Dendritic cell treated with granulocyte-macrophage colony-stimulating factor and Interleukin-4, amounts not matched to agents 40 ng/mL and 50 ng/mL, for 4 days (primary cell): ENCODE measurements at regions not wholly inside any gene's neighbourhood (a gene's known extent, or its start where the extent isn't known, plus 50 kb on each side); places are given as distances from the start of the nearest gene placed in this dataset.
"Not testable (repeated sequence)": the region's sequence is repeated elsewhere in the genome, so short reads cannot be mapped to it uniquely, and the experiment has no call there.

Experiments
- H3K27ac Mint-ChIP-seq: one replicate; pipeline ENCODE4 v1.8.0; 2022; ENCODE audit warnings: mild to moderate bottlenecking, mixed read lengths
- H3K27me3 Mint-ChIP-seq: one replicate; pipeline ENCODE4 v1.8.0; 2022; ENCODE audit warnings: mild to moderate bottlenecking, mixed read lengths
- H3K36me3 Mint-ChIP-seq: one replicate; pipeline ENCODE4 v1.8.0; 2022; ENCODE audit warnings: low read depth, mixed read lengths
- H3K4me1 Mint-ChIP-seq: one replicate; pipeline ENCODE4 v1.8.0; 2022; ENCODE audit warnings: low read depth, mixed read lengths
- H3K4me3 Mint-ChIP-seq: one replicate; pipeline ENCODE4 v1.8.0; 2022; ENCODE audit warnings: mild to moderate bottlenecking, moderate library complexity, mixed read lengths
- H3K9me3 Mint-ChIP-seq: one replicate; pipeline ENCODE4 v1.8.0; 2022; ENCODE audit warnings: mixed read lengths
- intact Hi-C: fragments of 100-400 bp; cut with micrococcal nuclease; formaldehyde crosslinking; loops from one replicate; pipeline ENCODE4 v1.15.0; 2022

GRCh38 chr9:26142631-26143030 is 464.4 kb upstream of the TUSC1 start:
- Mint-ChIP-seq H3K9me3 (no peaks in the 10 kb centered on the region), H3K36me3 (no peaks in the 10 kb centered on the region), H3K4me3 (no peak overlapping the region), H3K4me1 (no peaks in the 10 kb centered on the region), H3K27ac (no peak overlapping the region), H3K27me3 (no peaks in the 10 kb centered on the region)
- intact Hi-C loops, result no loop called here

GRCh38 chr9:26142201-26142600 is 464.0 kb upstream of the TUSC1 start:
- no peaks in the 10 kb centered on the region for H3K27me3 Mint-ChIP-seq
- no peaks in the 10 kb centered on the region for H3K9me3 Mint-ChIP-seq
- H3K36me3 Mint-ChIP-seq, result no peaks in the 10 kb centered on the region
- no peak overlapping the region for H3K4me3 Mint-ChIP-seq
- no peak overlapping the region for H3K27ac Mint-ChIP-seq
- no peaks in the 10 kb centered on the region for H3K4me1 Mint-ChIP-seq
- intact Hi-C loops, result no loop called here

- Mint-ChIP-seq H3K4me1 (no peaks in the 10 kb centered on the region), H3K27me3 (no peaks in the 10 kb centered on the region), H3K27ac (no peak overlapping the region), H3K36me3 (no peaks in the 10 kb centered on the region), H3K4me3 (no peak overlapping the region), H3K9me3 (no peaks in the 10 kb centered on the region)
- intact Hi-C loops, result no loop called here
Observed at GRCh38 chr9:26133537-26133936, 455.3 kb upstream of the TUSC1 start.

- H3K9me3 Mint-ChIP-seq, result no peaks in the 10 kb centered on the region
- no peaks in the 10 kb centered on the region for H3K36me3 Mint-ChIP-seq
- H3K27me3 Mint-ChIP-seq, result no peaks in the 10 kb centered on the region
- no peaks in the 10 kb centered on the region for H3K4me1 Mint-ChIP-seq
- H3K27ac Mint-ChIP-seq, result no peak overlapping the region
- intact Hi-C loops, result no loop called here
- H3K4me3 Mint-ChIP-seq, result no peak overlapping the region
Observed at GRCh38 chr9:26132746-26133312, 454.6 kb upstream of the TUSC1 start.

GRCh38 chr9:26131886-26132285 is 453.6 kb upstream of the TUSC1 start:
- H3K27ac Mint-ChIP-seq, result no peak overlapping the region
- H3K4me3 Mint-ChIP-seq, result no peak overlapping the region
- H3K36me3 Mint-ChIP-seq, result no peaks in the 10 kb centered on the region
- no peaks in the 10 kb centered on the region for H3K4me1 Mint-ChIP-seq
- H3K9me3 Mint-ChIP-seq, result no peaks in the 10 kb centered on the region
- H3K27me3 Mint-ChIP-seq, result no peaks in the 10 kb centered on the region
- intact Hi-C loops, result no loop called here

GRCh38 chr9:26129217-26129616 is 451.0 kb upstream of the TUSC1 start:
- no peaks in the 10 kb centered on the region for H3K9me3 Mint-ChIP-seq
- no peaks in the 10 kb centered on the region for H3K4me1 Mint-ChIP-seq
- no peak overlapping the region for H3K27ac Mint-ChIP-seq
- H3K4me3 Mint-ChIP-seq, result no peak overlapping the region
- H3K27me3 Mint-ChIP-seq, result no peaks in the 10 kb centered on the region
- intact Hi-C loops, result no loop called here
- no peaks in the 10 kb centered on the region for H3K36me3 Mint-ChIP-seq

GRCh38 chr9:26125693-26126092 is 447.4 kb upstream of the TUSC1 start:
- Mint-ChIP-seq H3K27ac (no peak overlapping the region), H3K9me3 (peaks cover 4% of the 10 kb centered on the region), H3K36me3 (no peaks in the 10 kb centered on the region), H3K4me1 (no peaks in the 10 kb centered on the region), H3K4me3 (no peak overlapping the region), H3K27me3 (no peaks in the 10 kb centered on the region)
- intact Hi-C loops, result no loop called here

GRCh38 chr9:26116085-26116484 is 437.8 kb upstream of the TUSC1 start:
- H3K36me3 Mint-ChIP-seq, H3K4me1 Mint-ChIP-seq, H3K4me3 Mint-ChIP-seq, H3K27me3 Mint-ChIP-seq, intact Hi-C loops, H3K27ac Mint-ChIP-seq: not testable (repeated sequence)
- H3K9me3 Mint-ChIP-seq, result peaks cover 29% of the 10 kb centered on the region

- no peaks in the 10 kb centered on the region for H3K4me1 Mint-ChIP-seq
Observed at GRCh38 chr9:26112724-26113123, 434.5 kb upstream of the TUSC1 start.

GRCh38 chr9:26086396-26086795 is 408.2 kb upstream of the TUSC1 start:
- no peak overlapping the region for H3K4me3 Mint-ChIP-seq
- H3K36me3 Mint-ChIP-seq, result no peaks in the 10 kb centered on the region
- no peak overlapping the region for H3K27ac Mint-ChIP-seq
- no peaks in the 10 kb centered on the region for H3K27me3 Mint-ChIP-seq
- no peaks in the 10 kb centered on the region for H3K9me3 Mint-ChIP-seq
- no peaks in the 10 kb centered on the region for H3K4me1 Mint-ChIP-seq
- intact Hi-C loops, result no loop called here

More at GRCh38 chr9:26112724-26113123, 434.5 kb upstream of the TUSC1 start:
- Mint-ChIP-seq H3K27me3 (no peaks in the 10 kb centered on the region), H3K9me3 (peaks cover 40% of the 10 kb centered on the region), H3K27ac (no peak overlapping the region), H3K36me3 (no peaks in the 10 kb centered on the region), H3K4me3 (no peak overlapping the region)
- intact Hi-C loops, result loop anchor here (5.0 kb wide), 1 partner anchor 35 kb away; no protein-coding TSS in a partner anchor

GRCh38 chr9:26081847-26082246 is 403.6 kb upstream of the TUSC1 start:
- no peak overlapping the region for H3K27ac Mint-ChIP-seq
- peaks cover 19% of the 10 kb centered on the region for H3K9me3 Mint-ChIP-seq
- intact Hi-C loops, result no loop called here
- no peak overlapping the region for H3K4me3 Mint-ChIP-seq
- H3K36me3 Mint-ChIP-seq, result no peaks in the 10 kb centered on the region
- no peaks in the 10 kb centered on the region for H3K4me1 Mint-ChIP-seq
- no peaks in the 10 kb centered on the region for H3K27me3 Mint-ChIP-seq

- H3K36me3 Mint-ChIP-seq, result no peaks in the 10 kb centered on the region
- H3K4me1 Mint-ChIP-seq, result no peaks in the 10 kb centered on the region
- H3K27me3 Mint-ChIP-seq, result no peaks in the 10 kb centered on the region
- H3K9me3 Mint-ChIP-seq, result peaks cover 49% of the 10 kb centered on the region
- no peak overlapping the region for H3K27ac Mint-ChIP-seq
- intact Hi-C loops, result loop anchor here (5.0 kb wide), 1 partner anchor 34 kb away; no protein-coding TSS in a partner anchor
- H3K4me3 Mint-ChIP-seq, result no peak overlapping the region
Observed at GRCh38 chr9:26078706-26079105, 400.5 kb upstream of the TUSC1 start.

GRCh38 chr9:26077860-26078259 is 399.6 kb upstream of the TUSC1 start:
- no peaks in the 10 kb centered on the region for H3K27me3 Mint-ChIP-seq
- intact Hi-C loops, result loop anchor here (5.0 kb wide), 1 partner anchor 34 kb away; no protein-coding TSS in a partner anchor
- H3K9me3 Mint-ChIP-seq, result peaks cover 57% of the 10 kb centered on the region
- H3K4me3 Mint-ChIP-seq, result no peak overlapping the region
- no peak overlapping the region for H3K27ac Mint-ChIP-seq
- no peaks in the 10 kb centered on the region for H3K4me1 Mint-ChIP-seq
- no peaks in the 10 kb centered on the region for H3K36me3 Mint-ChIP-seq

GRCh38 chr9:26067608-26068007 is 389.4 kb upstream of the TUSC1 start:
- no peaks in the 10 kb centered on the region for H3K9me3 Mint-ChIP-seq
- H3K27me3 Mint-ChIP-seq, result no peaks in the 10 kb centered on the region

GRCh38 chr9:26066237-26066636 is 388.0 kb upstream of the TUSC1 start:
- intact Hi-C loops, result no loop called here
- Mint-ChIP-seq H3K36me3 (no peaks in the 10 kb centered on the region), H3K27me3 (no peaks in the 10 kb centered on the region), H3K9me3 (no peaks in the 10 kb centered on the region), H3K4me1 (no peaks in the 10 kb centered on the region), H3K27ac (no peak overlapping the region), H3K4me3 (no peak overlapping the region)

More at GRCh38 chr9:26067608-26068007, 389.4 kb upstream of the TUSC1 start:
- Mint-ChIP-seq H3K36me3 (no peaks in the 10 kb centered on the region), H3K4me1 (no peaks in the 10 kb centered on the region), H3K4me3 (no peak overlapping the region), H3K27ac (no peak overlapping the region)
- intact Hi-C loops, result no loop called here
